SHP77 (cell line): ENCODE measurements at regions not wholly inside any gene's neighbourhood (a gene's known extent, or its start where the extent isn't known, plus 50 kb on each side); places are given as distances from the start of the nearest gene placed in this dataset.

Source experiments
- DNase-seq, 2 experiments: peaks; one replicate each; lab custom pipeline; 2025; lab: John Stamatoyannopoulos, UW

GRCh38 chr7:136034132-136034531, 57.0 kb upstream of the MTPN start:
- no peak for DNase-seq

DNA sequence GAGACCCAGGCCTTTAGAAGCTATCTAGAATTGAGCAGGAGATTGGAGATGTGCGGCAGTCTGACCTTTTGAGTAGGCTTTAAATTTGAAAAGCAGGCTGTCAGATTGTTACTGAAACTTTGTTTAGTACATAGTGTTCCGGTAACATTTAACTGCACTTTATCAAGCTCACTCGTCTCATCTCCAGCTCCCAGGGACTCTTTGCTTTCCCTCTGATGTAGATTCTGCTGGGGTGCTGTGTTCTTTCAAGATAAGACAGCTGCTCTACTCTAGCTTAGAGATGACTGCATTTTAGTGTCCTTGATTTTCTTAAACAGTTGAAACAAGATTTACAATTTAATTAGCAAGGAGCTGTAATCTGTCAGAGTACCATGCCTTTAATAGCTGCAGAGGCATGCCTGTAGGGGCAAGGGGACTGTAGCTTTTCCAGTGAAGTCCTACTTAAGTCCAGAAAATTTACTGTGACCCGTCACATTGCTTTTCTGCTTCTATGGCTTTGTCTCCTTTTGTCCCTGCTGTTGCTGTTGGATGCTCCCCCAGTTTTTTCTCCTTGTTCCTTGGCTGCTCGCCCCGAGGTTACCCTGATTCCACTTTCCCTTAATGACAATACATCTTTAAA, 56.4 kb upstream of the MTPN start:
- no peak for DNase-seq

- DNase-seq = no peak
Measured at GRCh38 chr7:136030867-136031318, 53.7 kb upstream of the MTPN start.

DNA sequence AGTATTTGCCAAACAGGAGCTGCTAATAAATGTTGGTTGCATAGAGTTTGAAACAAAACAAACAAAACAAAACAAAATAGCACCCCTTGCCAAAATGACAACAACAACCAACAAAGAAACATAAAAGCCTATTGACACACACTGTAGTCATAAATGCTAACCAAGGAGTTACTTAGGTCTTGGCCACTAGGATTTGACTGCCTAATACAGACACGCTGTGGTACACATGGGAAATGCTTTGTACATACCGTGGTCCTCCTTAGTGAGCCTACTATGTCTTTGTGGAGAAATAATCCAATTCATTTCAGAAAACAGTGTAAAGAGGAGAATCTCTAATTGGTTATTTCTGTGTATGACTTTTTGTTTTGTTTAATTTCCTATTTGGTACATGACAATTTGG, 53.2 kb upstream of the MTPN start:
- DNase-seq = no peak

DNA sequence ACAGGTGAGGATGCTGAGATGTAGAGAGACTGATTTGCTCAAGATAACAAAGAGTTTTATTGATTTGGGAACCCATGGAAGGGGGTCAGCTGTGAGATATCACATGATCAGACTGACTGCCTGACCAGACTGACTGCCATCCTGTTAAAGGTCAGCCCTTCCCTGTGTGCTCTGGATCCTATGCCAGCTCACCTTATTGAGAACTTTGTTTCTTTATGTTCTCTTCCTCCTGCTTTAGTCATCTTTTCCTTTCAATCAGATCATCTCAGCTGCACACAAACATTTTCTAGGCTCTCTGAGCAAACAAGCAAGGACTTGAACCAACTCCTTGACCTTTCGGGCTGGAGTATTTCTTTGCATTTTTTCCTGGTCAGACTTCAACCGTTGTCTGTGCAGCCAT, 50.0 kb upstream of the MTPN start:
- no peak for DNase-seq
